B cell (primary cell): ENCODE measurements at regions not wholly inside any gene's neighbourhood (a gene's known extent, or its start where the extent isn't known, plus 50 kb on each side); places are given as distances from the start of the nearest gene placed in this dataset.

Experiments
- ATAC-seq: fragments of 200-7000 bp; cut with Tn5 transposase; one replicate; pipeline ENCODE4 v1.10.0; 2021; ENCODE audit warnings: low read depth, mild to moderate bottlenecking, moderate number of reproducible peaks, moderate library complexity
- CTCF ChIA-PET: fragments of 350-600 bp; sonication (Branson Sonifier 250); formaldehyde crosslinking; loops from one replicate; lab custom pipeline; 2021; ENCODE audit warnings: antibody characterized with exemption, inconsistent platforms; lab: Charles Lee
- POLR2A ChIA-PET: fragments of 350-600 bp; sonication (Branson Sonifier 250); formaldehyde crosslinking; loops from one replicate; lab custom pipeline; 2021; ENCODE audit warnings: antibody characterized with exemption; lab: Charles Lee
- DNase-seq: peaks from one replicate; pipeline ENCODE4 v3.0.0; 2013
- H2AFZ ChIP-seq: 2 replicates; pipeline ENCODE4 v1.6.1; 2012; ENCODE audit warnings: mild to moderate bottlenecking, low read depth, low read length; ENCODE audit not compliant: insufficient read depth, poor library complexity, severe bottlenecking
- H3K27ac ChIP-seq, 2 donors: 1 replicate in 1 of 2; 2 replicates in 1 of 2; pipeline ENCODE4 v1.5.1; 2012 to 2013; ENCODE audit warnings: low read length in 2 of 2, mild to moderate bottlenecking in 2 of 2, moderate library complexity in 1 of 2
- H3K27me3 ChIP-seq, 4 experiments: fragments of 200-600 bp in 1 of 4; sonication (generic) in 1 of 4; replicated peaks in 1 of 4; 1 replicate in 2 of 4; 2 replicates in 2 of 4; pipeline versions ENCODE4 v1.6.1 to v1.7.0; 2013 to 2016; ENCODE audit warnings: low read length in 3 of 4, mild to moderate bottlenecking in 2 of 4, mixed read lengths in 1 of 4, moderate library complexity in 1 of 4; ENCODE audit not compliant: insufficient read depth in 4 of 4, control insufficient read depth in 3 of 4; ENCODE audit errors: control extremely low read depth in 1 of 4
- H3K36me3 ChIP-seq, 2 experiments: replicated peaks in 1 of 2; 1 replicate in 1 of 2; 2 replicates in 1 of 2; pipeline versions ENCODE4 v1.6.1 to v1.7.1; 2013; ENCODE audit warnings: low read length in 1 of 2; ENCODE audit not compliant: insufficient read depth in 2 of 2, control insufficient read depth in 1 of 2; ENCODE audit errors: control extremely low read depth in 1 of 2, extremely low read depth in 1 of 2
- H3K4me1 ChIP-seq, 2 donors: fragments of 200-600 bp in 1 of 2; sonication (generic) in 1 of 2; 1 replicate in 1 of 2; 2 replicates in 1 of 2; pipeline versions ENCODE4 v1.5.1 to v1.6.1; 2013 to 2017; ENCODE audit warnings: low read length in 2 of 2; ENCODE audit not compliant: control insufficient read depth in 2 of 2, insufficient read depth in 2 of 2
- H3K4me2 ChIP-seq: replicated peaks from 2 replicates; pipeline ENCODE3; 2012; ENCODE audit warnings: mild to moderate bottlenecking, low read depth, low read length; ENCODE audit not compliant: poor library complexity, severe bottlenecking
- H3K4me3 ChIP-seq, 5 experiments: fragments of 200-600 bp in 1 of 5; sonication (generic) in 1 of 5; 1 replicate in 3 of 5; 2 replicates in 2 of 5; pipeline versions ENCODE4 v1.5.1 to v1.7.0; 2011 to 2016; ENCODE audit warnings: low read length in 4 of 5, mild to moderate bottlenecking in 4 of 5, low read depth in 2 of 5, control low read depth in 1 of 5, moderate library complexity in 1 of 5; ENCODE audit not compliant: insufficient read depth in 1 of 5; ENCODE audit errors: control extremely low read depth in 1 of 5, extremely low read depth in 1 of 5
- H3K79me2 ChIP-seq: fragments of 200-600 bp; sonication (generic); one replicate; pipeline ENCODE4 v1.6.0; 2016; ENCODE audit warnings: low read length; ENCODE audit not compliant: control insufficient read depth, insufficient read depth
- H3K9ac ChIP-seq: fragments of 200-600 bp; sonication (generic); 2 replicates; pipeline ENCODE4 v1.6.1; 2017; ENCODE audit warnings: mild to moderate bottlenecking, low read length, moderate library complexity
- H3K9me3 ChIP-seq, 3 donors: one replicate each; pipeline versions ENCODE4 v1.6.1 to v1.7.1; 2013; ENCODE audit warnings: low read length in 2 of 3; ENCODE audit not compliant: control insufficient read depth in 2 of 3, insufficient read depth in 1 of 3; ENCODE audit errors: control extremely low read depth in 1 of 3
- H4K20me1 ChIP-seq: 2 replicates; pipeline ENCODE4 v1.6.0; 2012; ENCODE audit warnings: mild to moderate bottlenecking, low read length; ENCODE audit not compliant: insufficient read depth, control insufficient read depth, poor library complexity, severe bottlenecking
- H3K27ac Mint-ChIP-seq: one replicate; pipeline ENCODE4 v1.8.0; 2021; ENCODE audit warnings: mixed read lengths
- H3K27me3 Mint-ChIP-seq: one replicate; pipeline ENCODE4 v1.8.0; 2021; ENCODE audit warnings: mixed read lengths
- H3K4me1 Mint-ChIP-seq: one replicate; pipeline ENCODE4 v1.8.0; 2021; ENCODE audit warnings: mixed read lengths
- H3K4me3 Mint-ChIP-seq: one replicate; pipeline ENCODE4 v1.8.0; 2021; ENCODE audit warnings: mixed read lengths
- H3K9me3 Mint-ChIP-seq: one replicate; pipeline ENCODE4 v1.8.0; 2022; ENCODE audit warnings: mixed read lengths; ENCODE audit not compliant: insufficient read depth
- EZH2 ChIP-seq: IDR thresholded peaks from 2 replicates; pipeline ENCODE4 v1.6.1; 2012; ENCODE audit warnings: borderline replicate concordance, low read depth, mild to moderate bottlenecking, moderate library complexity, low read length; ENCODE audit not compliant: insufficient read depth, poor library complexity, severe bottlenecking
- WGBS: methylation state at CpG from one replicate; pipeline ENCODE4 v1.1.5; 2013; ENCODE audit warnings: missing lambda C conversion rate; ENCODE audit not compliant: insufficient coverage; 5-methylcytosine and 5-hydroxymethylcytosine counted together
- intact Hi-C: fragments of 100-400 bp; cut with micrococcal nuclease; formaldehyde crosslinking; loops from one replicate; pipeline ENCODE4 v1.10.0; 2022
- TF ChIP-seq, protein P1 (sequence below): fragments of 200-600 bp; IDR thresholded peaks from one replicate; pipeline ENCODE4 v1.8.0; 2022; ENCODE audit warnings: antibody characterized with exemption, mild to moderate bottlenecking

DNA sequence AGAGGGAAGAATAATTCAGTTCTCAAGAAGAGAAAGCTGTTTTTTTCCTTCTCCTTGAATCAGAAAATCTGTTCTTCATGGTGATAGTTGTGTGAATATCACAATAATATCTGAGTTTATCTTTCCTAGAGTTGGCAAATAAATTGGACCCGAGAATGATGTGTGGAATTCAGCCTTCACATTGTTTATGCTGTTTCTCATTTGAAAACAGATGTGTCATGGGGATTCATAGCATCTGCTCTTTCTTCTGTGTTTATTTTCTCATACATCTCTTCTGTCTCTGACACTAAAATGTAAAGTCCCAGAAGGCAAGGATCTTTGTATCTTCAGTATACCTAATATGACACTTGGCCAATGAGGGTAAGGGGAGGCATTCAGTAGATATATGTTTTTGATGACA is 103.6 kb upstream of the SGK1 start:
- no CpG with 5 or more reads among the region's 1 CpG for WGBS
- no peaks in the 10 kb centered on the region for H3K9me3 Mint-ChIP-seq
- POLR2A ChIA-PET: no interaction called here
- no peak for DNase-seq
- H3K4me1 Mint-ChIP-seq: peaks cover 11% of the 10 kb centered on the region
- Histone ChIP-seq H3K27me3 (no peaks in the 10 kb centered on the region), H3K4me3 (no peak overlapping the region), H3K36me3 (no peaks in the 10 kb centered on the region), H2AFZ (no peak overlapping the region), H3K79me2 (no peaks in the 10 kb centered on the region), H3K4me1 (no peaks in the 10 kb centered on the region), H3K27ac (no peak overlapping the region), H3K4me2 (no peak overlapping the region), H4K20me1 (no peaks in the 10 kb centered on the region), H3K9ac (no peak overlapping the region), H3K9me3 (no peaks in the 10 kb centered on the region)
- no peak overlapping the region for H3K27ac Mint-ChIP-seq
- CTCF ChIA-PET: no interaction called here
- intact Hi-C loops: no loop called here
- ATAC-seq: no peak
- H3K4me3 Mint-ChIP-seq: no peak overlapping the region
- no peaks in the 10 kb centered on the region for H3K27me3 Mint-ChIP-seq
- no peak for TF ChIP-seq EZH2
- TF ChIP-seq, protein P1, sequence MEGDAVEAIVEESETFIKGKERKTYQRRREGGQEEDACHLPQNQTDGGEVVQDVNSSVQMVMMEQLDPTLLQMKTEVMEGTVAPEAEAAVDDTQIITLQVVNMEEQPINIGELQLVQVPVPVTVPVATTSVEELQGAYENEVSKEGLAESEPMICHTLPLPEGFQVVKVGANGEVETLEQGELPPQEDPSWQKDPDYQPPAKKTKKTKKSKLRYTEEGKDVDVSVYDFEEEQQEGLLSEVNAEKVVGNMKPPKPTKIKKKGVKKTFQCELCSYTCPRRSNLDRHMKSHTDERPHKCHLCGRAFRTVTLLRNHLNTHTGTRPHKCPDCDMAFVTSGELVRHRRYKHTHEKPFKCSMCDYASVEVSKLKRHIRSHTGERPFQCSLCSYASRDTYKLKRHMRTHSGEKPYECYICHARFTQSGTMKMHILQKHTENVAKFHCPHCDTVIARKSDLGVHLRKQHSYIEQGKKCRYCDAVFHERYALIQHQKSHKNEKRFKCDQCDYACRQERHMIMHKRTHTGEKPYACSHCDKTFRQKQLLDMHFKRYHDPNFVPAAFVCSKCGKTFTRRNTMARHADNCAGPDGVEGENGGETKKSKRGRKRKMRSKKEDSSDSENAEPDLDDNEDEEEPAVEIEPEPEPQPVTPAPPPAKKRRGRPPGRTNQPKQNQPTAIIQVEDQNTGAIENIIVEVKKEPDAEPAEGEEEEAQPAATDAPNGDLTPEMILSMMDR: no peak

DNA sequence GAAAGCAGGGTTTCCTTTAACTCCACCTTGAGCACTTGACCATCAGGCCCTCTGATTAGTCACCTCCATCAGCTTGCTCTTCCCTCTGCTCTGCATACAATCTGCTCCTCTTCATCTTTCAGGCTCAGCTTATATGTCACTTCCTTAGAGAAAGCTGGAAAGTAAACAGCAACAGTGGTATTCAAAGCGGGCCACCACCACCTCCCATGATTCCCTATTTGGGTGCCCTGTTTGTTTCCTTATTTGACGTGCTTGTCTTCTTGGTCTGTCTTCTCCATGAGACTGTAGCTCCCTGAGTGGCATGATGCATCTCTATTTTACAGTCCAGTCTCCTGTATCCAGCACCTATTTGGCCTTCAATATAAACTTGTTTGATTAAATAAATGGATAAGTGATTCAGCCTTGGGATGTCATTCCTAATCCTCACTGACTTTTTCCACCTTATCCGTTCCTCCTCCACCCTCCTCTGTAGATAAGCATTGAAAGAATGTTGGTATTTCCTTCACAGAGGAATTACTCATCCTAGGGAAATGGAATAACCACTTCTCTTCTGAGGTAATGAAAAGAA is 102.8 kb upstream of the SGK1 start:
- DNase-seq: no peak
- TF ChIP-seq, protein P1: no peak

More for the DNA sequence above, 102.8 kb upstream of the SGK1 start:
- Histone ChIP-seq H3K9me3 (no peaks in the 10 kb centered on the region), H3K27ac (no peak overlapping the region), H2AFZ (no peak overlapping the region), H4K20me1 (no peaks in the 10 kb centered on the region), H3K4me3 (no peak overlapping the region), H3K4me2 (no peak overlapping the region), H3K9ac (no peak overlapping the region), H3K79me2 (no peaks in the 10 kb centered on the region), H3K36me3 (no peaks in the 10 kb centered on the region), H3K4me1 (no peaks in the 10 kb centered on the region), H3K27me3 (no peaks in the 10 kb centered on the region)
- no peaks in the 10 kb centered on the region for H3K9me3 Mint-ChIP-seq
- intact Hi-C loops: no loop called here
- H3K4me1 Mint-ChIP-seq: peaks cover 15% of the 10 kb centered on the region
- CTCF ChIA-PET: no interaction called here
- 92% methylated on average over 2 of the region's 3 CpGs for WGBS
- no peak for ATAC-seq
- no peak overlapping the region for H3K27ac Mint-ChIP-seq
- H3K4me3 Mint-ChIP-seq: no peak overlapping the region
- POLR2A ChIA-PET: no interaction called here
- no peaks in the 10 kb centered on the region for H3K27me3 Mint-ChIP-seq
